Activated naive CD8-positive, alpha-beta T cell treated with anti-CD3 and anti-CD28 coated beads, Interleukin-2, amount 50 U/mL, for 24 hours (primary cell): ENCODE measurements at regions not wholly inside any gene's neighbourhood (a gene's known extent, or its start where the extent isn't known, plus 50 kb on each side); places are given as distances from the start of the nearest gene placed in this dataset.

Experiments used
- ATAC-seq: fragments of 150-1000 bp; cut with Tn5 transposase; one replicate; pipeline ENCODE4 v1.10.0; 2021
- DNase-seq: peaks from one replicate; pipeline ENCODE4 v3.0.0; 2021
- H3K27ac Mint-ChIP-seq: one replicate; pipeline ENCODE4 v1.8.0; 2021; ENCODE audit warnings: mild to moderate bottlenecking, mixed read lengths
- H3K27me3 Mint-ChIP-seq: one replicate; pipeline ENCODE4 v1.8.0; 2021; ENCODE audit warnings: mixed read lengths
- H3K36me3 Mint-ChIP-seq: one replicate; pipeline ENCODE4 v1.8.0; 2021; ENCODE audit warnings: low read depth, mixed read lengths
- H3K4me1 Mint-ChIP-seq: one replicate; pipeline ENCODE4 v1.8.0; 2021; ENCODE audit warnings: mixed read lengths
- H3K4me3 Mint-ChIP-seq: one replicate; pipeline ENCODE4 v1.8.0; 2021; ENCODE audit warnings: mild to moderate bottlenecking, moderate library complexity, mixed read lengths
- H3K9me3 Mint-ChIP-seq: one replicate; pipeline ENCODE4 v1.8.0; 2021; ENCODE audit warnings: mixed read lengths

GRCh38 chr9:11088821-11089374 lies 476.1 kb upstream of the PTPRD start:
- Mint-ChIP-seq H3K27ac (no peak overlapping the region), H3K4me1 (no peaks in the 10 kb centered on the region), H3K4me3 (no peak overlapping the region), H3K9me3 (peaks cover 26% of the 10 kb centered on the region), H3K27me3 (no peaks in the 10 kb centered on the region), H3K36me3 (no peaks in the 10 kb centered on the region)
- DNase-seq (no peak), ATAC-seq (no peak)

GRCh38 chr9:11092974-11093373 lies 480.2 kb upstream of the PTPRD start:
- no peak overlapping the region for H3K27ac Mint-ChIP-seq
- no peaks in the 10 kb centered on the region for H3K27me3 Mint-ChIP-seq
- H3K36me3 Mint-ChIP-seq: no peaks in the 10 kb centered on the region
- ATAC-seq (no peak), DNase-seq (no peak)
- H3K4me3 Mint-ChIP-seq: no peak overlapping the region
- peaks cover 12% of the 10 kb centered on the region for H3K9me3 Mint-ChIP-seq
- H3K4me1 Mint-ChIP-seq: no peaks in the 10 kb centered on the region

GRCh38 chr9:11097020-11097419 lies 484.2 kb upstream of the PTPRD start:
- DNase-seq: no peak
- no peaks in the 10 kb centered on the region for H3K27me3 Mint-ChIP-seq
- H3K4me3 Mint-ChIP-seq: no peak overlapping the region
- peaks cover 21% of the 10 kb centered on the region for H3K9me3 Mint-ChIP-seq
- no peaks in the 10 kb centered on the region for H3K36me3 Mint-ChIP-seq
- no peak overlapping the region for H3K27ac Mint-ChIP-seq
- no peaks in the 10 kb centered on the region for H3K4me1 Mint-ChIP-seq
- ATAC-seq: no peak

- DNase-seq: no peak
- no peak overlapping the region for H3K4me3 Mint-ChIP-seq
These were observed 490.7 kb upstream of the PTPRD start for GRCh38 chr9:11103525-11103924.

GRCh38 chr9:11107196-11107595 lies 494.4 kb upstream of the PTPRD start:
- Mint-ChIP-seq H3K27me3 (no peaks in the 10 kb centered on the region), H3K27ac (no peak overlapping the region)
- peak; percentile 4 for ATAC-seq

More at GRCh38 chr9:11103525-11103924, 490.7 kb upstream of the PTPRD start:
- Mint-ChIP-seq H3K9me3 (peaks cover 20% of the 10 kb centered on the region), H3K27ac (no peak overlapping the region), H3K4me1 (no peaks in the 10 kb centered on the region), H3K36me3 (no peaks in the 10 kb centered on the region), H3K27me3 (no peaks in the 10 kb centered on the region)
- no peak for ATAC-seq

GRCh38 chr9:11128156-11128555 lies 515.4 kb upstream of the PTPRD start:
- Mint-ChIP-seq H3K4me3 (no peak overlapping the region), H3K9me3 (peaks cover 4% of the 10 kb centered on the region), H3K4me1 (no peaks in the 10 kb centered on the region), H3K27me3 (no peaks in the 10 kb centered on the region), H3K27ac (no peak overlapping the region), H3K36me3 (no peaks in the 10 kb centered on the region)
- no peak for ATAC-seq
- no peak for DNase-seq

More at GRCh38 chr9:11107196-11107595, 494.4 kb upstream of the PTPRD start:
- H3K4me3 Mint-ChIP-seq: no peak overlapping the region
- no peaks in the 10 kb centered on the region for H3K36me3 Mint-ChIP-seq
- no peak for DNase-seq
- H3K9me3 Mint-ChIP-seq: peaks cover 16% of the 10 kb centered on the region
- no peaks in the 10 kb centered on the region for H3K4me1 Mint-ChIP-seq

- H3K27ac Mint-ChIP-seq: no peak overlapping the region
- no peak for ATAC-seq
- H3K27me3 Mint-ChIP-seq: no peaks in the 10 kb centered on the region
- peaks cover 9% of the 10 kb centered on the region for H3K9me3 Mint-ChIP-seq
- no peaks in the 10 kb centered on the region for H3K36me3 Mint-ChIP-seq
- DNase-seq: no peak
- no peak overlapping the region for H3K4me3 Mint-ChIP-seq
- H3K4me1 Mint-ChIP-seq: no peaks in the 10 kb centered on the region
These were observed 523.0 kb upstream of the PTPRD start for GRCh38 chr9:11135851-11136250.

- Mint-ChIP-seq H3K27me3 (no peaks in the 10 kb centered on the region), H3K9me3 (peaks cover 17% of the 10 kb centered on the region), H3K27ac (no peak overlapping the region), H3K4me3 (no peak overlapping the region), H3K36me3 (no peaks in the 10 kb centered on the region), H3K4me1 (no peaks in the 10 kb centered on the region)
- ATAC-seq (no peak), DNase-seq (no peak)
These were observed 528.6 kb upstream of the PTPRD start for GRCh38 chr9:11141357-11141756.

GRCh38 chr9:11142965-11143738 lies 530.4 kb upstream of the PTPRD start:
- no peak for DNase-seq
- ATAC-seq: no peak
- H3K27ac Mint-ChIP-seq: no peak overlapping the region
- H3K27me3 Mint-ChIP-seq: no peaks in the 10 kb centered on the region
- no peak overlapping the region for H3K4me3 Mint-ChIP-seq
- H3K9me3 Mint-ChIP-seq: peaks cover 8% of the 10 kb centered on the region
- H3K36me3 Mint-ChIP-seq: no peaks in the 10 kb centered on the region
- H3K4me1 Mint-ChIP-seq: no peaks in the 10 kb centered on the region

- no peak for ATAC-seq
- no peaks in the 10 kb centered on the region for H3K36me3 Mint-ChIP-seq
- H3K4me1 Mint-ChIP-seq: no peaks in the 10 kb centered on the region
- peaks cover 8% of the 10 kb centered on the region for H3K9me3 Mint-ChIP-seq
- H3K4me3 Mint-ChIP-seq: no peak overlapping the region
- DNase-seq: no peak
- no peak overlapping the region for H3K27ac Mint-ChIP-seq
- H3K27me3 Mint-ChIP-seq: no peaks in the 10 kb centered on the region
These were observed 531.9 kb upstream of the PTPRD start for GRCh38 chr9:11144746-11145145.

GRCh38 chr9:11148189-11148588 lies 535.4 kb upstream of the PTPRD start:
- Mint-ChIP-seq H3K4me3 (no peak overlapping the region), H3K27me3 (no peaks in the 10 kb centered on the region), H3K27ac (no peak overlapping the region), H3K36me3 (no peaks in the 10 kb centered on the region), H3K4me1 (no peaks in the 10 kb centered on the region), H3K9me3 (peaks cover 8% of the 10 kb centered on the region)
- ATAC-seq (no peak), DNase-seq (no peak)

GRCh38 chr9:11149065-11149464 lies 536.3 kb upstream of the PTPRD start:
- H3K27me3 Mint-ChIP-seq: no peaks in the 10 kb centered on the region
- H3K4me1 Mint-ChIP-seq: no peaks in the 10 kb centered on the region
- no peak overlapping the region for H3K27ac Mint-ChIP-seq
- peaks cover 8% of the 10 kb centered on the region for H3K9me3 Mint-ChIP-seq
- no peaks in the 10 kb centered on the region for H3K36me3 Mint-ChIP-seq
- DNase-seq (no peak), ATAC-seq (no peak)
- H3K4me3 Mint-ChIP-seq: no peak overlapping the region

- Mint-ChIP-seq H3K4me1 (no peaks in the 10 kb centered on the region), H3K27me3 (no peaks in the 10 kb centered on the region), H3K27ac (no peak overlapping the region), H3K36me3 (no peaks in the 10 kb centered on the region), H3K9me3 (peaks cover 19% of the 10 kb centered on the region), H3K4me3 (no peak overlapping the region)
- no peak for DNase-seq
- no peak for ATAC-seq
These were observed 545.3 kb upstream of the PTPRD start for GRCh38 chr9:11158063-11158462.

- no peaks in the 10 kb centered on the region for H3K4me1 Mint-ChIP-seq
- ATAC-seq (no peak), DNase-seq (no peak)
- no peak overlapping the region for H3K4me3 Mint-ChIP-seq
- peaks cover 19% of the 10 kb centered on the region for H3K9me3 Mint-ChIP-seq
- H3K36me3 Mint-ChIP-seq: no peaks in the 10 kb centered on the region
- no peaks in the 10 kb centered on the region for H3K27me3 Mint-ChIP-seq
- no peak overlapping the region for H3K27ac Mint-ChIP-seq
These were observed 545.9 kb upstream of the PTPRD start for GRCh38 chr9:11158676-11159075.

- Mint-ChIP-seq H3K4me1 (no peaks in the 10 kb centered on the region), H3K27ac (no peak overlapping the region), H3K36me3 (no peaks in the 10 kb centered on the region), H3K27me3 (no peaks in the 10 kb centered on the region), H3K9me3 (peaks cover 25% of the 10 kb centered on the region), H3K4me3 (no peak overlapping the region)
- DNase-seq (no peak), ATAC-seq (no peak)
These were observed 546.6 kb upstream of the PTPRD start for GRCh38 chr9:11159318-11159862.
